ENCODE measurements at regions not wholly inside any gene's neighbourhood (a gene's known extent, or its start where the extent isn't known, plus 50 kb on each side); places are given as distances from the start of the nearest gene placed in this dataset.

DNA sequence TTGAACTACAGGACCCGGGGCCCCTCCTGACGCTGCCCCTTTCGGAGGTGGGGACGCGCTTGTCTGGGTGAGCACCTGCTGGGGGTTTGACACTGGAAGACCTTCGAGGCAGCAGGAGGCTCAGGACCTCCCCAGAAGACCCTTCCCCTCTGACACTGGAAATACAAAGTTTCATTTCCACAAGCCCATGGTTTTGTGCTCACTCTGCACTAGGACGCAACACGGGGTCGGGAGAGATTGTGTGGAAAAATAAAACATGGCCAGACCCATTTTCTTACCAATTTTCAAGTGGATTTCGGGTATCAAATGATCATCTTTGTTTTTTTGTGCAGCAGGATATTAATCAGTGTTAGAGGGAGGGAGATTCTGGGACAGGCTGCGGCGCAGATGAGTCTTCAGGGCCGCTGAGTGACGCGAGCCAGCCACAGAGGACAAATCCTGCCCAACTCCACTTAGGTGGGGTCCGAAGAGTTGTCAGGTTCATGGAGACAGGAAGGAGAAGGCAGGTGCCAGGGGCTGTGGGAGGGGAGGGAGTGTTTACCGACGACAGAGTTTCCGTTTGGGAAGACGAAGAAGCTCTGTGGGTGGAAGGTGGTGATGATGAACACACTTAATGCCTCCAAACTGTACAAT, 160.0 kb upstream of the AFDN start:
- Histone ChIP-seq H3K4me3 (no peak overlapping the region), H3K79me2 (replicated peaks; ENCODE audit: insufficient read depth) (no peaks in the 10 kb centered on the region), H3K36me3 (ENCODE audit: insufficient read depth) (no peaks in the 10 kb centered on the region), H3K4me1 (ENCODE audit: insufficient read depth) (no peaks in the 10 kb centered on the region), H3F3A (replicated peaks; ENCODE audit: low read depth) (no peaks in the 10 kb centered on the region), H3K9me2 (ENCODE audit: insufficient read depth) (no peaks in the 10 kb centered on the region), H2AFZ (no peak overlapping the region), H4K20me1 (replicated peaks; ENCODE audit: insufficient read depth) (no peaks in the 10 kb centered on the region), H3K27ac (ENCODE audit: low read depth) (no peak overlapping the region), H3K4me2 (no peak overlapping the region), H3K27me3 (ENCODE audit: insufficient read depth) (no peaks in the 10 kb centered on the region)
- no peak overlapping the region for H3K4me3 Mint-ChIP-seq
- H3K27ac Mint-ChIP-seq, result no peak overlapping the region
- peaks cover 5% of the 10 kb centered on the region for H3K9me3 Mint-ChIP-seq
- no peak for DNase-seq (ENCODE audit: low spot score)
- H3K36me3 Mint-ChIP-seq (ENCODE audit: low read depth), result peaks cover 6% of the 10 kb centered on the region
- H3K4me1 Mint-ChIP-seq, result peaks cover 10% of the 10 kb centered on the region
- no peak for ATAC-seq
- H3K27me3 Mint-ChIP-seq (ENCODE audit: insufficient read depth, low read depth, poor library complexity), result peaks cover 4% of the 10 kb centered on the region
- TF ChIP-seq REST (IDR thresholded peaks at IDR 0.05; ENCODE audit: unreplicated experiment) (no peak), CREB1 (CRISPR knock-in tag; IDR thresholded peaks at IDR 0.05; ENCODE audit: low read depth) (no peak), ETS1 (IDR thresholded peaks at IDR 0.05) (no peak), POLR2AphosphoS5 (IDR thresholded peaks at IDR 0.05; ENCODE audit: low read depth) (no peak), EZH2 (IDR thresholded peaks at IDR 0.05; ENCODE audit: low read depth, unreplicated experiment) (no peak), ZNF331 (CRISPR knock-in tag; IDR thresholded peaks at IDR 0.05; ENCODE audit: low read depth) (no peak), JUNB (IDR thresholded peaks at IDR 0.05; ENCODE audit: unreplicated experiment) (no peak)

GRCh38 chr6:167667204-167668018, 159.3 kb upstream of the AFDN start:
- Mint-ChIP-seq H3K9me3 (peaks cover 13% of the 10 kb centered on the region), H3K36me3 (ENCODE audit: low read depth) (peaks cover 13% of the 10 kb centered on the region), H3K27ac (no peak overlapping the region), H3K27me3 (ENCODE audit: insufficient read depth, low read depth, poor library complexity) (peaks cover 4% of the 10 kb centered on the region), H3K4me3 (no peak overlapping the region), H3K4me1 (peaks cover 10% of the 10 kb centered on the region)
- Histone ChIP-seq H3K27me3 (ENCODE audit: insufficient read depth) (no peaks in the 10 kb centered on the region), H2AFZ (no peak overlapping the region), H3K4me2 (no peak overlapping the region), H3K4me3 (no peak overlapping the region), H3F3A (replicated peaks; ENCODE audit: low read depth) (no peaks in the 10 kb centered on the region), H4K20me1 (replicated peaks; ENCODE audit: insufficient read depth) (no peaks in the 10 kb centered on the region), H3K36me3 (ENCODE audit: insufficient read depth) (no peaks in the 10 kb centered on the region), H3K4me1 (ENCODE audit: insufficient read depth) (no peaks in the 10 kb centered on the region), H3K79me2 (replicated peaks; ENCODE audit: insufficient read depth) (no peaks in the 10 kb centered on the region), H3K9me2 (ENCODE audit: insufficient read depth) (0 out of 2 replicates have a peak, but pooled peaks cover under 1% of the 10 kb centered on the region), H3K27ac (ENCODE audit: low read depth) (no peak overlapping the region)
- ATAC-seq (no peak), DNase-seq (ENCODE audit: low spot score) (no peak)
- TF ChIP-seq, protein P1, sequence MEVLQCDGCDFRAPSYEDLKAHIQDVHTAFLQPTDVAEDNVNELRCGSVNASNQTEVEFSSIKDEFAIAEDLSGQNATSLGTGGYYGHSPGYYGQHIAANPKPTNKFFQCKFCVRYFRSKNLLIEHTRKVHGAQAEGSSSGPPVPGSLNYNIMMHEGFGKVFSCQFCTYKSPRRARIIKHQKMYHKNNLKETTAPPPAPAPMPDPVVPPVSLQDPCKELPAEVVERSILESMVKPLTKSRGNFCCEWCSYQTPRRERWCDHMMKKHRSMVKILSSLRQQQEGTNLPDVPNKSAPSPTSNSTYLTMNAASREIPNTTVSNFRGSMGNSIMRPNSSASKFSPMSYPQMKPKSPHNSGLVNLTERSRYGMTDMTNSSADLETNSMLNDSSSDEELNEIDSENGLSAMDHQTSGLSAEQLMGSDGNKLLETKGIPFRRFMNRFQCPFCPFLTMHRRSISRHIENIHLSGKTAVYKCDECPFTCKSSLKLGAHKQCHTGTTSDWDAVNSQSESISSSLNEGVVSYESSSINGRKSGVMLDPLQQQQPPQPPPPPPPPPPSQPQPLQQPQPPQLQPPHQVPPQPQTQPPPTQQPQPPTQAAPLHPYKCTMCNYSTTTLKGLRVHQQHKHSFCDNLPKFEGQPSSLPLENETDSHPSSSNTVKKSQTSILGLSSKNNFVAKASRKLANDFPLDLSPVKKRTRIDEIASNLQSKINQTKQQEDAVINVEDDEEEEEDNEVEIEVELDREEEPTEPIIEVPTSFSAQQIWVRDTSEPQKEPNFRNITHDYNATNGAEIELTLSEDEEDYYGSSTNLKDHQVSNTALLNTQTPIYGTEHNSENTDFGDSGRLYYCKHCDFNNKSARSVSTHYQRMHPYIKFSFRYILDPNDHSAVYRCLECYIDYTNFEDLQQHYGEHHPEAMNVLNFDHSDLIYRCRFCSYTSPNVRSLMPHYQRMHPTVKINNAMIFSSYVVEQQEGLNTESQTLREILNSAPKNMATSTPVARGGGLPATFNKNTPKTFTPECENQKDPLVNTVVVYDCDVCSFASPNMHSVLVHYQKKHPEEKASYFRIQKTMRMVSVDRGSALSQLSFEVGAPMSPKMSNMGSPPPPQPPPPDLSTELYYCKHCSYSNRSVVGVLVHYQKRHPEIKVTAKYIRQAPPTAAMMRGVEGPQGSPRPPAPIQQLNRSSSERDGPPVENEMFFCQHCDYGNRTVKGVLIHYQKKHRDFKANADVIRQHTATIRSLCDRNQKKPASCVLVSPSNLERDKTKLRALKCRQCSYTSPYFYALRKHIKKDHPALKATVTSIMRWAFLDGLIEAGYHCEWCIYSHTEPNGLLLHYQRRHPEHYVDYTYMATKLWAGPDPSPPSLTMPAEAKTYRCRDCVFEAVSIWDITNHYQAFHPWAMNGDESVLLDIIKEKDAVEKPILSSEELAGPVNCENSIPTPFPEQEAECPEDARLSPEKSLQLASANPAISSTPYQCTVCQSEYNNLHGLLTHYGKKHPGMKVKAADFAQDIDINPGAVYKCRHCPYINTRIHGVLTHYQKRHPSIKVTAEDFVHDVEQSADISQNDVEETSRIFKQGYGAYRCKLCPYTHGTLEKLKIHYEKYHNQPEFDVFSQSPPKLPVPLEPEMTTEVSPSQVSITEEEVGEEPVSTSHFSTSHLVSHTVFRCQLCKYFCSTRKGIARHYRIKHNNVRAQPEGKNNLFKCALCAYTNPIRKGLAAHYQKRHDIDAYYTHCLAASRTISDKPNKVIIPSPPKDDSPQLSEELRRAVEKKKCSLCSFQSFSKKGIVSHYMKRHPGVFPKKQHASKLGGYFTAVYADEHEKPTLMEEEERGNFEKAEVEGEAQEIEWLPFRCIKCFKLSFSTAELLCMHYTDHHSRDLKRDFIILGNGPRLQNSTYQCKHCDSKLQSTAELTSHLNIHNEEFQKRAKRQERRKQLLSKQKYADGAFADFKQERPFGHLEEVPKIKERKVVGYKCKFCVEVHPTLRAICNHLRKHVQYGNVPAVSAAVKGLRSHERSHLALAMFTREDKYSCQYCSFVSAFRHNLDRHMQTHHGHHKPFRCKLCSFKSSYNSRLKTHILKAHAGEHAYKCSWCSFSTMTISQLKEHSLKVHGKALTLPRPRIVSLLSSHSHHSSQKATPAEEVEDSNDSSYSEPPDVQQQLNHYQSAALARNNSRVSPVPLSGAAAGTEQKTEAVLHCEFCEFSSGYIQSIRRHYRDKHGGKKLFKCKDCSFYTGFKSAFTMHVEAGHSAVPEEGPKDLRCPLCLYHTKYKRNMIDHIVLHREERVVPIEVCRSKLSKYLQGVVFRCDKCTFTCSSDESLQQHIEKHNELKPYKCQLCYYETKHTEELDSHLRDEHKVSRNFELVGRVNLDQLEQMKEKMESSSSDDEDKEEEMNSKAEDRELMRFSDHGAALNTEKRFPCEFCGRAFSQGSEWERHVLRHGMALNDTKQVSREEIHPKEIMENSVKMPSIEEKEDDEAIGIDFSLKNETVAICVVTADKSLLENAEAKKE (CRISPR knock-in tag; IDR thresholded peaks at IDR 0.05), result no peak
- TF ChIP-seq ZNF331 (CRISPR knock-in tag; IDR thresholded peaks at IDR 0.05; ENCODE audit: low read depth) (no peak), JUNB (IDR thresholded peaks at IDR 0.05; ENCODE audit: unreplicated experiment) (no peak)
